Gastrocnemius medialis (tissue), 4 donors: ENCODE measurements at regions not wholly inside any gene's neighbourhood (a gene's known extent, or its start where the extent isn't known, plus 50 kb on each side); places are given as distances from the start of the nearest gene placed in this dataset.
"Not testable (repeated sequence)": the region's sequence is repeated elsewhere in the genome, so short reads cannot be mapped to it uniquely, and the experiment has no call there.

ENCODE experiments used
- POLR2A ChIP-seq, 2 donors: fragments of 450-650 bp; IDR thresholded peaks; one replicate each; pipeline ENCODE4 v1.6.1; 2017; ENCODE audit warnings: antibody characterized with exemption in 2 of 2, mild to moderate bottlenecking in 2 of 2, moderate library complexity in 2 of 2
- TF ChIP-seq, protein P1 (sequence below), 5 experiments: fragments of 450-650 bp in 3 of 5; fragments of 200-600 bp in 2 of 5; sonication (generic) in 2 of 5; IDR thresholded peaks in 4 of 5; conservative IDR thresholded peaks in 1 of 5; 1 replicate in 4 of 5; 2 replicates in 1 of 5; pipeline ENCODE4 v1.5.1; 2016 to 2019; ENCODE audit warnings: antibody characterized with exemption in 5 of 5, mild to moderate bottlenecking in 3 of 5, moderate library complexity in 3 of 5

DNA sequence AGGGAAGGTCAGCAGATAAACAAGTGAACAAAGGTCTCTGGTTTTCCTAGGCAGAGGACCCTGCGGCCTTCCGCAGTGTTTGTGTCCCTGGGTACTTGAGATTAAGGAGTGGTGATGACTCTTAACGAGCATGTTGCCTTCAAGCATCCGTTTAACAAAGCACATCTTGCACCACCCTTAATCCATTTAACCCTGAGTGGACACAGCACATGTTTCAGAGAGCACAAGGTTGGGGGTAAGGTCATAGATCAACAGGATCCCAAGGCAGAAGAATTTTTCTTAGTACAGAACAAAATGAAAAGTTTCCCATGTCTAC, 966.4 kb upstream of the DEFB115 start:
- TF ChIP-seq, protein P1, sequence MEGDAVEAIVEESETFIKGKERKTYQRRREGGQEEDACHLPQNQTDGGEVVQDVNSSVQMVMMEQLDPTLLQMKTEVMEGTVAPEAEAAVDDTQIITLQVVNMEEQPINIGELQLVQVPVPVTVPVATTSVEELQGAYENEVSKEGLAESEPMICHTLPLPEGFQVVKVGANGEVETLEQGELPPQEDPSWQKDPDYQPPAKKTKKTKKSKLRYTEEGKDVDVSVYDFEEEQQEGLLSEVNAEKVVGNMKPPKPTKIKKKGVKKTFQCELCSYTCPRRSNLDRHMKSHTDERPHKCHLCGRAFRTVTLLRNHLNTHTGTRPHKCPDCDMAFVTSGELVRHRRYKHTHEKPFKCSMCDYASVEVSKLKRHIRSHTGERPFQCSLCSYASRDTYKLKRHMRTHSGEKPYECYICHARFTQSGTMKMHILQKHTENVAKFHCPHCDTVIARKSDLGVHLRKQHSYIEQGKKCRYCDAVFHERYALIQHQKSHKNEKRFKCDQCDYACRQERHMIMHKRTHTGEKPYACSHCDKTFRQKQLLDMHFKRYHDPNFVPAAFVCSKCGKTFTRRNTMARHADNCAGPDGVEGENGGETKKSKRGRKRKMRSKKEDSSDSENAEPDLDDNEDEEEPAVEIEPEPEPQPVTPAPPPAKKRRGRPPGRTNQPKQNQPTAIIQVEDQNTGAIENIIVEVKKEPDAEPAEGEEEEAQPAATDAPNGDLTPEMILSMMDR (IDR thresholded peaks at IDR 0.05 in 4 of 5, conservative IDR thresholded peaks at IDR 0.05 in 1 of 5), result not testable (repeated sequence)
- not testable (repeated sequence) for TF ChIP-seq POLR2A (IDR thresholded peaks at IDR 0.05)
